Stomach (tissue), 4 donors: ENCODE measurements at regions not wholly inside any gene's neighbourhood (a gene's known extent, or its start where the extent isn't known, plus 50 kb on each side); places are given as distances from the start of the nearest gene placed in this dataset.

ENCODE experiments used
- CTCF ChIP-seq, 7 experiments: fragments of 450-650 bp in 4 of 7; fragments of 200-600 bp in 3 of 7; sonication (generic) in 3 of 7; IDR thresholded peaks; one replicate each; pipeline ENCODE4 v1.5.1; 2016 to 2019; ENCODE audit warnings: antibody characterized with exemption in 7 of 7, control low read depth in 2 of 7, mild to moderate bottlenecking in 1 of 7
- EP300 ChIP-seq: sonication (generic); formaldehyde crosslinking; IDR thresholded peaks from one replicate; pipeline ENCODE4 v1.6.1; 2017; ENCODE audit warnings: antibody characterized with exemption
- POLR2A ChIP-seq, 4 donors: fragments of 450-650 bp; IDR thresholded peaks; one replicate each; pipeline ENCODE4 v1.6.1; 2016; ENCODE audit warnings: antibody characterized with exemption in 4 of 4, control low read depth in 2 of 4, mild to moderate bottlenecking in 1 of 4, moderate library complexity in 1 of 4
- POLR2AphosphoS5 ChIP-seq, 3 donors: sonication (generic); formaldehyde crosslinking; IDR thresholded peaks; one replicate each; pipeline ENCODE4 v1.6.1; 2016; ENCODE audit warnings: antibody characterized with exemption in 3 of 3

GRCh38 chr19:27997069-27997468 lies 1215.9 kb downstream of the UQCRFS1 start:
- no peak for TF ChIP-seq POLR2AphosphoS5 (IDR thresholded peaks at IDR 0.05)
- TF ChIP-seq EP300: no peak
- no peak for TF ChIP-seq CTCF (IDR thresholded peaks at IDR 0.05)
- TF ChIP-seq POLR2A (IDR thresholded peaks at IDR 0.05): no peak
